Adrenal gland (tissue), 5 donors: ENCODE measurements at regions not wholly inside any gene's neighbourhood (a gene's known extent, or its start where the extent isn't known, plus 50 kb on each side); places are given as distances from the start of the nearest gene placed in this dataset.

Experiments
- POLR2A ChIP-seq, 2 donors: fragments of 450-650 bp; IDR thresholded peaks; one replicate each; pipeline ENCODE4 v1.6.1; 2017; ENCODE audit warnings: antibody characterized with exemption in 2 of 2, mild to moderate bottlenecking in 2 of 2, moderate library complexity in 1 of 2
- TF ChIP-seq, protein P1 (sequence below), 6 experiments: fragments of 450-650 bp in 4 of 6; fragments of 200-600 bp in 2 of 6; sonication (generic) in 1 of 6; IDR thresholded peaks; 1 replicate in 5 of 6; 2 replicates in 1 of 6; pipeline versions ENCODE4 v1.5.1 to v1.8.0; 2016 to 2021; ENCODE audit warnings: antibody characterized with exemption in 6 of 6, mild to moderate bottlenecking in 2 of 6, moderate library complexity in 1 of 6
- donor health status: DM: no; HTN: no; CAD: no.

DNA sequence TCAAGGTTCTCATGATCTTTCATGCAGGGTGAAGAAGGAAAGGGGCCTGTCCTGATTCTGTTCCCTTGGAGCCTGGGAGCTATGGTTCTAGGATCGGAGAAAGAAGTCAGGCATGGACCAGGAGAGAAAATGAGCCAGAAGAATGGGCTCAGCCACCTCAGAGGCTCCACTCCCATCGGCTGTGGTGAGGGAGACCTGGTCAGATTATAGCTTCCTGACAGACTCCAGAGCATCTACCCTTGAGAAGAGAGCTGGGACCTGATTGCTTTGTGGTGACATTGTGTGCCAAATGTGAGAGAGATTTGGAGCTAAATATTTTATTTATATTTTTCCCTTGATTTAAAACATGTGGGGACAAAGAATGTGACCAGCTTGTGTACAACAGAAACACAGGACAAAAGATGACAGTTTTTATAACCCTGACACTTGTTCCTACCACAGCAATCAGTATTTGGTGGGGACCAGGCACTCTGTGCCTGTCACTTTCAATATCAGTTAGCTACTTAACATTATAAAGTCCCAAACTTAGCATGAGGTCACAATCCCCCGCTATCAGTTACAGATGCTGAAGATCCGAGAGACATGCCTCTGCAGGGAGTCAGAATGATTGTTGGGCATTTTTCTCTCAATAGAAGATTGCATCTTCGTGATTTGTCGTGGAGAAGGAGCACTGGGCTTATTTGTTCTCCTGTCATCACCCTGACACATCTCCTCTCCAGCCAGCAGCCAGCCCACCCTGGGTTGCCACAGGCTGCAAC, 228.3 kb upstream of the ADAMTS16 start:
- no peak for TF ChIP-seq POLR2A (IDR thresholded peaks at IDR 0.05)
- TF ChIP-seq, protein P1, sequence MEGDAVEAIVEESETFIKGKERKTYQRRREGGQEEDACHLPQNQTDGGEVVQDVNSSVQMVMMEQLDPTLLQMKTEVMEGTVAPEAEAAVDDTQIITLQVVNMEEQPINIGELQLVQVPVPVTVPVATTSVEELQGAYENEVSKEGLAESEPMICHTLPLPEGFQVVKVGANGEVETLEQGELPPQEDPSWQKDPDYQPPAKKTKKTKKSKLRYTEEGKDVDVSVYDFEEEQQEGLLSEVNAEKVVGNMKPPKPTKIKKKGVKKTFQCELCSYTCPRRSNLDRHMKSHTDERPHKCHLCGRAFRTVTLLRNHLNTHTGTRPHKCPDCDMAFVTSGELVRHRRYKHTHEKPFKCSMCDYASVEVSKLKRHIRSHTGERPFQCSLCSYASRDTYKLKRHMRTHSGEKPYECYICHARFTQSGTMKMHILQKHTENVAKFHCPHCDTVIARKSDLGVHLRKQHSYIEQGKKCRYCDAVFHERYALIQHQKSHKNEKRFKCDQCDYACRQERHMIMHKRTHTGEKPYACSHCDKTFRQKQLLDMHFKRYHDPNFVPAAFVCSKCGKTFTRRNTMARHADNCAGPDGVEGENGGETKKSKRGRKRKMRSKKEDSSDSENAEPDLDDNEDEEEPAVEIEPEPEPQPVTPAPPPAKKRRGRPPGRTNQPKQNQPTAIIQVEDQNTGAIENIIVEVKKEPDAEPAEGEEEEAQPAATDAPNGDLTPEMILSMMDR (IDR thresholded peaks at IDR 0.05): no peak
